ENCODE measurements at regions not wholly inside any gene's neighbourhood (a gene's known extent, or its start where the extent isn't known, plus 50 kb on each side); places are given as distances from the start of the nearest gene placed in this dataset.

DNA sequence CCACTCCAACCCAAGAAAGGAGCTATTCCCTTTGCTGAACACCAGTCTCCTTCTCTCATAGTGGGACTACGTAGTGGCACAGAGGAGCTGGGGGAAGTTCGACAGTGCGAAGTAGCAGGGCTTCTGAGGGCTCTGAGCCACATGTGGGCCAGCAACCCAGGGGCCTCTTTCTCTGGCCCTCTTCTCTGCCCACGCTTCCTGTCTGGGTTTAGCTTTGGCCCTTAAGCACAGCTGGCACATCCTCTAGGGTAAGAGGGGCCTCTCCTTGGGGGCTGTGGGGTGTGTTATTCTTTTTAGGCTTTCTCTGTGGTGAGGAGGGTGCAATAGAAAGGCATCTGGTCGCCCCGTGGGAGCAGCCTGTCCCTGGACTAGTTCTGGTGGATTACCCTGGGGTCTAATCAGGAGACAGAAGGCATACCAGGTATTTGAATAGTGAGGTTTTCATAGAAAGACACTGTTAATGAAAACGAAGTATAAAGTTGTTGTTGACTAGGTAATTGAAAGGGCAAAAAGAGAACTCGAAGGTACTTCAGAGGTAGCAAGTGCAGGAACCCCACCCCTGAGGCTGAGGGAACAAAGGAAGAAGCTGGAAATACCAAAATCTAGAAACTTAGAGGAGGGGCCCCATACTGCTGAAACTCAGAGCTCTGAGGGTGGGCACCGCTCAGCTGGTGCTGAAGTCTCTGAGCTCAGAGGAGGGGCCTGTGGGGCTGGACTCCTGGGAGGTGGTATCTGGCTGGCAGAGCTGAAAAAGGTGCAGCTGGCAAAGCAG, 151.9 kb upstream of the RPS6KA3 start:
- no peak for DNase-seq

DNA sequence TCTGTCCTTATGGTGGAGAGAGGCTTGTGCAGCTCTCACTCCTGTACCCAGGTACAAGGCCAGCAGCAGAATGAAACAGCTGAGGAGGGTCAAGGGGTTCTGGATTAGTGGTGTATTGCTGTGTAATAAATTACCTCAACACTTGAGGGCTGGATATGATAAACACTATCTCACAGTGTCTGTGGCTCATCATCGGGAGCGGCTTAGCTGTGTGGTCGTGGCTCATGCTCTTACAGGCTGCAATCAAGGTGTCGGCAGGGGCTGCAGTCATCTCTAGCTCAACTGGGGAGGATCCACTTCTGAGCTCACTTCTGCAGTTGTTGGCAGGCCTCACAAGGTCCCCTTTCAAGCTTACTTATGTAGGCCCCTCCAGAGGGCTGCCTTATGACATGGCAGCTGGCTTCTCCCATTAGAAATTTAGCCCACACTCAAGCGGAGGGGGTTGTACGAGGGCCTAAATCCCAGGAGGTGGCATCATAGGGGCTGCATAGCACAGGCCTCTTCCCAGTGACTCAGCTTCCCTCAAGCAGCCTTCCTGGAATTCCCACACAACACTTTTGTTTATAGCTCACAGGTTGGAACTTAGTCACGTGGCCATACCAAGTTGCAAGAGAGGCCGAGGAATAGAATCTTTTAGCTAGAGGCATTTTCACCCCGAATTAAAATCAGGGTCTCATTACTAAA, 148.2 kb upstream of the RPS6KA3 start:
- no peak for DNase-seq

DNA sequence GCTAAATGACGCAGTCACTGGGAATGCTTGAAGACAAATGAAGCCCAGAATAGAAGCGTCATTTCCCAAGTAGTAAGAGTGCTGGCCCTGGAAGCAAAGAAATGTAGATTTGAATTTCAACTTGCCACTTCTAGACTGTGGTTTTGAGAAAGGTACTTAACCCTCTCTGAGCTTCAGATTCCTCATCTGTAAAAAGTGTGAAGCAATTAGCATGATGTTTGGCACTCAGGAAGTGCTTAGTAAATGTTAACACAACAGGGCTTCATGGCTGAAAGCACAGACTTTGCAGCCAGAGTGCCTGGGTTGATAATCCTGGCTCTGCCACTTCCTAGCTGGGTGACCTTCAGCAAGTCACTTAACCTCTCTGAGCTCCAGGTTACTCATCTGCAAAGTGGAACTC, 147.4 kb upstream of the RPS6KA3 start:
- no peak for DNase-seq

DNA sequence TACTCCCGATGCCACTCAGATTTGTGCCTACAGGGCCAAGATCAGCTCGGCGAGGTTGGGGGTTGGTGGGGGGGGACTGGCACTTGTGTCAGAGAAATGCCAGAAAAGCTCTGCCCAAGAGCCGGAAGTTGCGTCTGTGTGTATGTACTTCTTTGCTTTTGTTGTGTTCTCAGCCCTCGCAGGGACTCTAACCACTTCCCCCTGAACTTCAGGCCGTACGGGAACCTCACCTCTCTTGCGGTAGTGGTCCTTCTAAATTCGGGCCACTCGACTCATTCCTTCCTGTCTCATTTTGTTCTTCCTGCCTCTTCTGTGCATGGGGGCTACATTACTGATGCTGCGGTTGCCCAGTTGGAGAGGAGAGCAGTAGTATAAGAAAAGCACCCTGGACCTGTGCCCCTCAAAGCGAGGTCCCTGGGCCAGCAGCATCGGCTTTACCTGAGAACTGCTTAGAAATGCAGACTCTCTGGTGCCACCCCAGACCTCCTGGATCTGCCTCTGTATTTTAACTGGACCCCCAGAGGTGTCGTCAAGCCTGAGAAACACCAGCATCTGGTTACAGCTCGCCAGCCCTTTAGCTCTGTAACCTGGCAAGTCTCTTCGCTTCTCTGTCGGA, 146.3 kb upstream of the RPS6KA3 start:
- no peak for DNase-seq

DNA sequence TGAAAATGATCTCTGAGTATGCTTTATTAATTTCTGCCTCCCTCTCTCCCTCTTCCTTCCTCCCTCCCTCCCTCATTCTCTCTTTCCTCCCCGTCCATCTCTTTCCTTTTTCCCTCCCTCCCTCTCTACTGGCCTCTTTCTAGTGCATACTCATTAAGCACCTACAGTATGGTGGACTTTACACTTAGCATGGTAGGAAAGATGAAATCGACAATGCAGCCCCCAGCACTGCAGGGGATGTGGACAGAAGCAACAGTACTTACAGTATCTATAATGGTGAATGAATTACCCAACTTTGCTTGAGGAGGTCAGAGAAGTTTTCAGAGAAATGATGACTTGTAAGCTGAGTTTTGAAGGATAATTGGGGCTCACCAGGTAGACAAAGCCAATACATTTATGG, 143.8 kb upstream of the RPS6KA3 start:
- no peak for DNase-seq

DNA sequence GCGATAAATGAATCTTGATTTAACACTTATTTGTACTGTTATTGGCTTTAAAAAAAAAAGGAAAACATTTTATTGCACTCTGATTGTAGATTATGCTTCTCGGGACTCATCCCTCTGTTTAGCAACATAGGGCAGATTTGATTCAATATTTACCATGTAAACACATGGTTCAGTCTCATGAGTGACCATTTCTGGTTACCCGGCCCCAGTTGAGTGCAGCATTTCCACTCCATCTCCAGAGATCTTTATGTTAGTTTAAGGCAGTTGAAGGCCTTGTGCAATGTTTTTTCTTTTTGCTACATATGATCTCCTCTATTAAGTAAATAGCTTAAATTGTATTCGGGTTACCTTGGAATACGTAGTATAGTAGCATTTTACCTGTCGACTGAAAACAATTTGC, 143.3 kb upstream of the RPS6KA3 start:
- DNase-seq = no peak

DNA sequence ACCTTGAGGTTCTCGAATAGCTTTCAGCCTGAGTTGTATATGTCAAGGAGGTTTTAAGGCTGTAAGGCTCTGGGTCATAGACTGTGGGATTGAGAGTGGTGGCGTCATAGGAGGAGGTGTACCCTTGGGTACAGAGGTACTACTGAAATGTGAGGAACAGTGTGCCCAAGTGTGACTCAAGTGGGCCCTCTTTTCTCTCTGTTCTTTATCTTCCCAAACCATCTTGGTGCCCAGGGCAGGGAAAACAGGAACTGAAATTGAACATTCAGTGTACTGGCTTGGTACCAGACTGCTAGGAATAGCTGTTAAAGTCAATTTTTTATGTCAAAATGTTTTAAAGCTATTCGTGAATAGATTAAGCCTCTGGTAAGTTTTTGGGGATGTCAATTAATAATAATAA, 136.2 kb upstream of the RPS6KA3 start:
- DNase-seq = no peak

DNA sequence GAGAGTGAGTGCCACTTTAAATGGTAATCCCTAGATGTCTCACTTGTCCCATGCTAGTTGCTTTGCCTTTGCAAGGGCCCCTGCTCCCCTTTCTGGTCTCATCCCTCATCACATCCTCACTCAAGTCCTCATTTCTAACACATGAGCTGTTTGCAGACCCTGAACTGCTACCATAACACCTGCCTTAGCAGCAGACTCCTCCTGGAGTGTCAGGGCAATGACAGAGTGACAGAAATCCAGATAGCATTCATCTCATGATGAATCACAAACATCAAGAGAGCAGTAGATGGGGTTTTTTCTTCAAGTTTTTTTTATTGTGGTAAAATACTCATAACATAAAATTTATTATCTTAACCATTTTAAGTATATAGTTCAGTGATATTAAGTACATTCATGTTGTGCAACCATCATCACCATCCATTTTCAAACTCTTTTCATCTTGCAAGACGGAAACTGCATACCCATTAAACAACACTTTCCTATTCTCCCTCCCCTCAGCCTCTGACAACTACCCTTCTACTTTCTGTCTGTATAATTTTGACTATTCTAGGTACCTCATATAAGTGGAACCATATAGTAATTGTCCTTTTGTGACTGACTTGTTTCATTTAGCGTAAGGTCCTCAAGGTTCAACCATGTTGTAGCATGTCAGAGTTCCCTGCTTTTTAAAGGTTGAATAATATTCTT, 133.2 kb upstream of the RPS6KA3 start:
- no peak for DNase-seq

DNA sequence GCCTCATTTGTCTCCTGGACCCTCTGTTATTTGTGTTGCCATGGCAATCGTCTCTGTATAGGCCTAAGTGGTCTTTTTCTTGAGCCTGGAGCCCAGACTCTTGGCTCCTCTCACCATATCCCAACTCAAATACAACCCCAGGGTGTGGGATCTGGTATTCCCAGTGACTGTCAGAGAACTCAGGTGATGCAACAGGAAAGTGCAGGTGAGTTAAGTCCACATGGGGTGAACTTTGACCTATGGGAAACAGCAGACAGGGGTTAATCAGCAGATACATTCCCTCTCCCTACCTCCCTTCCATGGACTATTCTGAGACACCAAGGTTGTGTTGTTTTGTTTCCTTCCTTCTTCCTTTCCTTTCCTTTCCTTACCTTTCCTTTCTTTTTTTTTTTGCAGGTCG, 130.9 kb upstream of the RPS6KA3 start:
- DNase-seq = no peak

DNA sequence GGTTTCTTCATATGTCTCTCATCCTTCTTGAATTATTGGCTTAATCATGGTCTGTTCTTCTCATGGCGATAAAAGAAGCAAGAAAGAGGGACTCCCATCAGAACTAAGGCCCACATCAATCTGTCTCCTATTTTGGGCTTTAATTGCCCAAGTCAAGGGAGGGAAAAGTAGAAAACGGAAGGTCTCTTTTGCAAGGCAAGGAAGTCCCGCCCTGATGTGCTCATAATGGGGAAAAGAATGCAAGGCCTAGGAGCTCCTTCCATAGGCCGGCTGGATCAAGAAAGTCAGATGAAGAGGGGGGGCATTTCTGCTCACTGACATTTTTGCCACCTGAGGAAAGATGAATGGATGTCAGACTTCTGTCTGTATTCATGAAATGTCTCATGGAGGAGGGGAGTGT, 127.7 kb upstream of the RPS6KA3 start:
- DNase-seq = no peak

DNA sequence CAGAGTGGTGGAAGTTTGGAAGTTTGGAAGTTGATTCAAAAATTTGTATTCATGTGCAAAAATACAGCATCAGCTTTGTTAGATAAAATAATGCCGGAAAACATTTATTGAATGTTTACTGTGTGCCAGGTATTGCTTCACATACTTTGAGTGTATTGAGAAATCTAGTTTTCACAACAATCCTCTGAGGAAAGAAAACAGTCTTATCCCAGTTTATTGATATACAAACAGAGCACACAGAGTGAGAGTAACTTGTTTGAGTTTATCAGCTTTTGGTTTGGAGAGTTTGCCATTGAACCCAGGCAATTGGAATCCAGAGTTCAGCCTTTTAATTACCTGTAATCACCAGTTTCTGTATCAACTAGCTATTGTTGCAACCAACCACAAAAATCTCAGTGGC, 127.2 kb upstream of the RPS6KA3 start:
- no peak for DNase-seq

DNA sequence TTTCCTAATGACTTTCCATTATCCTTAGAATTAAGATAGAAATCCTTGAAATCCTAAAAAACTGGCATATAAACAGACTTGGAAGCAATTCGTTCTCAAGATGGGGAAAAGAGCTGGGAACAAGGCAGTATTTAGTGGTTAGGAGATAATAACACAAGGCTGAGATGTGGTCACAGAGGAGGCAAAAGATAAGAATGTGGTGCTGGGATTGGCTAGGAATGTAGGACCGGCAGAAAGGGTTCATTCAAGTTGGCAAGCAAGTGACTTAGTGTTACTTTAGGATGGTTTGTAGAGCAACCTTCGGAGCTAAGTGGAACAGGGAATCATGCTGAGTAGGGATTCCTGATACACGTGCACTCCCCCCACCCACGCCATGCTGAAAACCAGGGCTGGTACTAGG, 121.9 kb upstream of the RPS6KA3 start:
- no peak for DNase-seq

DNA sequence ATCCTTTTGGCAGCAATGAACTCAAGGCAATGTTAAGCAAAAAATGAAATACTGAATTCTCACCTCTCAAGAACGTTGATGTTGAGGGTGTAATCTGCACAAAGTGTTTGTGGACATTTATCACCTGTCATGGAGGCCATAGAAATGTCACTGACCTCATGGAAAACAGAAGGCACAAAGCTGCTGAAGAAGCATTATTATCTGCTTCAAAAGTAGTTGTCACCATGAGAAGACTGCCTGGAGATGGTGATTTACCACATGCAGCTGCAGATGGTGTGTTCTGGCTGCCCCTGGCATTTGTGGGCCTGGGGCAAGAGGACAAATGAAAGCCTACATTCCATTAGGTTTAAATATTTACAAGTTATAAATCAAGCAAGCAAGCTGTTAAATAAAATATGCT, 116.8 kb upstream of the RPS6KA3 start:
- DNase-seq = no peak

DNA sequence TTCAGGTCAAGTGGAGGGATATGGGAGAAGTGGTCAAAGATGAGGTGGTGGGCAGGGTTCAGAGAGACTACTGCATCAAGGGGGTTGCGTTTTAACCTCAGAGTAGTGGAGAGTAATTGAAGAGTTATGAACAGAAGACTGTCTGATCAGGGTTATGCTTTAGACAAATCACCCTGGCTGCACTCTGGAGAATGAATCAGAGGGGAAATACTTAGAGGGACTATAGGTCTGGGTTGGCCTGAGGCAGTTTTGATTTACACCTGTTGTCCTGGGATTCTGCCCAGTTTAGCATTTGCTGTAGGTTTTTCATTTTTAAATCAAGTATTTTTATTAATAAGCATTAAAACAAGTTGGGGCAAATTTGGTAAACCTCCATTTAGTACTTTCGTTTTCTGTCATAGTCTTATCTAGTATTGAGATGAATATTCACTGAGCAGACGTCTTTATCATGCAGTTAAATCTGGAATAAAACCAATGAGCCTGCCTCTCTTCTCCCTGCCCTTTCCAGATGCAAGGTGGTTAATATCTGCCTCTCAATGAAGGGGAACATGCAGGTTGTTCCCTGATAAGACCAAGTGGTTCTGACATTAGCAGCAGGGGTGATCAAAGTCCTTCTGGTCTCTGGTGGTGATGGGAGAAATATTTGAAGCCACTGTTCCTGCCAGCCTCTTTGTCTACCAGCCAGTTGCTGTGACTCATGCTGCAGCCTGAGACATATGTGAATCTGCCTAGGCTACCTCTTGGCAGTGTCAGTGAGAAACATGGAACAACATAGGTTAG, 116.0 kb upstream of the RPS6KA3 start:
- no peak for DNase-seq

DNA sequence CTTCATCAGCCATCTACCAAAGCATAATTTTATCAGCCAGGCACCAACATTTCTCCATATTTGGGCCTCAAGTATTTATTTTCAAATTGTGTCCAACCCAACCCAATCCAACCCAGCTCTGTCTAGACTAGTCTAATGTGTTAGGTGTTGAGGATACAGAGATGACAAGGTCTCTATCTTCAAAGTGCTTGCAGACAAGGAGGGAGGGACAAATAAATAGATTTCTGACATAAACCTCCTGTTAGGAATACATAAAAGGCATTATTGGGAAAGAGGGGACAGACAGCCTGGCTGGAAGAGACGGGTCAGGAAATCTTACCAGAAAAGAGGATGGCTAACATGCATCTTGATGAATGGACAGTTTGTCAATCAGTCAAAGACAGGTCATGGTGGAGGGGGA, 115.4 kb upstream of the RPS6KA3 start:
- DNase-seq = no peak

DNA sequence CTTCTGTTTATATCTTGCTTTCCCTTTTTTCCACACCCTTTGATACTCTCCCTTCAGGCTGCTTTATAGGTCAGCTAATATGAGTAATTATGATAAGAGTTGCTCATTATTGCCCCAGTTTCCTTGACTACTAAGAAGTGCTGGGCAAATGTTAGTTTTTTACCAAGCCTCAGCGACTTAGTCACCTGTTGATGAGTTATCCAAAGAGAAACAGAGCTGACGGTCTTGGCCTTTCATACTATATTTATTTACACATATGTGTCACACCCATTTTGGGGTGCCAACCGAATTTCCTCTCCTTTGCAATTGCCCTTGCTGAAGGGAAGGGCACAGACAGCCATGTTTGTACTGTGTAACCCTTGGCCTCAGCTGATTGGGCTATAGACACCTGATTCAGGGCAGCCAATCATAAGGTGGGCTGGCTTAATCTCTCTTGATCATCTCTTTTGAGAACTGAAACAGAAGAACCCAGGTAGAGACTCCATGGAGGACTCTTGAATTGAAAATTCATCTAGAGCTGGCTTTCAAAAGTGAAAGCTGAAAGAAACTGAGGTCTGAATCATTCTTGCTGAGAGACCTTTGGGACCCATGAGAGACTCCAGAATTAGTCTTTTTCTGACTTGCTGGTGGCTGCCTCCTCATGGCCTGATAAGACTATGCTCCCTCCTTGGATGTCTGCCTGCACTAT, 111.7 kb upstream of the RPS6KA3 start:
- no peak for DNase-seq

DNA sequence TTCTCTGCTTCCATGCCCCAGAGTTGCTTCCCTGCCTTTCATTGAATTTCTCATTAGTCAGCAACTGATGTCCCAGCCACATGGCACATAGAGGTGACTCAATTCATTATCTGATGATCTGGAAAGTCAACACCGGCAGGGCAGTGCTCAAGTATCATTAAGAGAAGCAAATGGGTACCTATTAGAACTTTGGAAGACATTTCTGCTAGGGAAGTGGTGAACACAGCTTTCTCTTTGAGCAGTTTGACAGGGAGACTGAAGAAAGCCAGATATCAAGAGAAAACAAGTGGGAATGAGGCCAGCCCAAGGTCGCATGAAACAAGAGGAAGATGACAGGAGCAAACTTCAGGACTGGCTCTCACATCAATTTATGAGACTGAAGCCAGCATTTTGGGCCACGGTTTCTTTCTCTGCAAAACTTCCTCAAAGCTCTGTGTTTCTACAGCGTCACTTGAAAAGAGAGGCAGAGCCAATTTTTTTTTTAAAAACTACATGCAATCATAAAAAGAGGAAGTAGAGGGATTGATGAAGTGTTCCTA, 108.3 kb upstream of the RPS6KA3 start:
- DNase-seq = no peak

DNA sequence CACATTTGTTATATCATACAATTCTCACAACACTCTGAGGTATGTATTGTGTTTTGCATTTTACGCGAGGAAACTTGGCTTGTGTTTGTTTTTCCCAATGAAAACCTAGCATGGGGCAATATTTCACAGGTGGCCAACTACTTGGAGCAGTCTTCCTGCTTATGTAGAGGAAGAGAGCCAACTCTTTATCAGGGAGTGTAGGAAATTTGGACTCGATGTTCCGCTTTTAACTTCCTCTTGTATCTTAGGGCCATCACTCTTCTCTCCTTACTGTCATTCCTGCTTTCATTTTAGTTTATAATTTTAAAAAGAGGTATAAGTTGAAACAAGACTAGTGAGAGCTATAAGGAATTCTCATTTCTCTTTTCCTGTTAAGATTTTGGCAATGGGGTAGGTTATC, 107.7 kb upstream of the RPS6KA3 start:
- no peak for DNase-seq

DNA sequence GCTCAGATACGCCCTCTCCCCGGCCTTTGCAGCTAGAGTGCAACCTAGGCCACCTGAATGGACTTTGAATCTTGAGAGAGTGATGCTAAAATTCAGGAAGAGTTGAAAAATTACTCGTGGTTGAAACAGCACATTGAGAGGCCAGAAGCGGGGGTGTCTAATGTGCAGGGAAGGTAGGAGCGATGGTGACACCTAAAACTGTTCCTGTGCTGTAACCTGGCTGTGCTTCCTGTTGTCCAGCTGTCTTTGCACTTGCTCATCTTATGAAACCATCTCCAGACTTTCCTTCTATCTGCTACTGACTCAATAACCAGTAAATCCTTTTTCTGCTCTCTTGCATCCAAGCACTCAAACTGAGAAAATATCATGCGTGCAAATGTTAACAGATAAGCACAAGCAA, 106.4 kb upstream of the RPS6KA3 start:
- DNase-seq = no peak

DNA sequence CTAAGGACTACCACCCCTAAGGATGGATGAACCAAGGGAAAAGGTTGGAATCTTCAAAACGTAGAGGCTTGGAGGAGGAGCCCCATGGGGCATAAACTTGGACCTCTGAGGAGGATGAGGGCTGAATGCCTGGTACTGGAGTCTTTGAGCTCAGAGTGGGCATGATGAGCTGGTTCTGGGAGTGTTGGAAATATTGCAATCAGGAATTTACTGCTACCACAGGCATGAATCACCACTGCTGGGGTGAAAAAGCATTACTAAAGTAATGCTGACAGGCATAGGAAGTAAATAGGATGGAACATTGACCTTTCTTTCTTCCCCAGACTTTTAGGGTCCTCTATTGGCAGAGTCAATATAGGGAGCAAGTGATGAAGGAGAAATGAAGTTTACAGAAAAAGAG, 105.8 kb upstream of the RPS6KA3 start:
- no peak for DNase-seq

DNA sequence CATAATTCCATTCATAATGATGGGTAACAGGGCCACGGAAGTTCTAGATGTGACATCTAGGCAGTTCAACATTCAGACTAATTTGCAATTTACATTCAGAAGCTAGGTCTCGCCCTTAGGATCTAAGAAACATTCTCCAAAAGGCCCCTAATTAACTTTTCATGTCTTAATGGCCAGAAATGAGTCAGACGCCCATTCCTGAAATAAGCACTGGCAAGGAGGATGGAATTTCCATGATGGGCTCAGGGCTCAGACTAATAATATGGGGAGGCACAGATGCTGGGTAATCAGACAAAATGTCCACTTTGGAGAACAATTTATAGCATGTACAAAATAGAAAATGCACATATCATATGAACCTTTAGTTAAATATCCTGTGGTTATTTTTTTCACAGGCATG, 102.8 kb upstream of the RPS6KA3 start:
- DNase-seq = no peak

DNA sequence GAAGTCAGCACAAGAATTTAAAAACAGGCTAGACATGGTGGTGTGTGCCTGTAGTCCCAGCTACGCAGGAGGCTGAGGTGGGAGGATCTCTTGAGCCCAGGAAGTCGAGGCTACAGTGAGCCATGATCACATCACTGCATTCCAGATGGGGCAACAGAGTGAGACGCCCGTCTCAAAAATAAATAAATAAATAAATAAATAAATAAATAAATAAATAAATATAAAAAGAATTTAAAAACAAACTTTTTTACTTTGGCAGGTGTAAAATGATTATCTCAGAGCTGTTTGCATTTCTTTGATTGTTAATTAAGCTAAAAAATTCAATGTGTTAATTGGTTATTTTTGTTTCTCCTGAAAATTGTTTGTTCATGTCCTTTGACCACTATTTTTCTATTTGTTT, 97.5 kb upstream of the RPS6KA3 start:
- DNase-seq = no peak

Measured in NCI-H1436 (cell line).